Endothelial cell of umbilical vein (primary cell): ENCODE measurements at regions not wholly inside any gene's neighbourhood (a gene's known extent, or its start where the extent isn't known, plus 50 kb on each side); places are given as distances from the start of the nearest gene placed in this dataset.

Source experiments
- BruUV-seq: library from RNA; stranded (reverse); fragments of 400-500 nt; replicated peaks from 2 replicates; lab custom pipeline; 2021; lab: Mats Ljungman, UMichigan
- CTCF ChIA-PET: fragments of 300-600, 350-600 bp; sonication (Branson Sonifier 250); formaldehyde crosslinking; loops from one replicate; lab custom pipeline; 2021; ENCODE audit warnings: antibody characterized with exemption, inconsistent platforms; lab: Charles Lee
- POLR2A ChIA-PET: fragments of 300-600, 350-600 bp; sonication (Branson Sonifier 250); formaldehyde crosslinking; loops from one replicate; lab custom pipeline; 2021; ENCODE audit warnings: antibody characterized with exemption, inconsistent platforms; lab: Charles Lee
- DNase-seq: peaks from one replicate; pipeline ENCODE4 v3.0.0-alpha.2; 2011; ENCODE audit warnings: low read depth, low spot score
- FAIRE-seq: peaks from 2 replicates; lab custom pipeline; 2011; peaks lifted over from hg19 to GRCh38; lab: Jason Lieb, UNC
- H2AFZ ChIP-seq: 2 replicates; pipeline ENCODE4 v1.6.0; 2012; ENCODE audit warnings: low read depth, low read length, control low read depth, inconsistent platforms
- H3K27ac ChIP-seq: 2 replicates; pipeline ENCODE4 v1.5.1; 2011; ENCODE audit warnings: low read depth, mild to moderate bottlenecking, control low read depth, low read length, moderate library complexity; ENCODE audit not compliant: insufficient read depth
- H3K27me3 ChIP-seq, 2 experiments: 2 replicates each; pipeline versions ENCODE4 v1.6.0 to v1.6.1; 2011; ENCODE audit warnings: low read length in 2 of 2, mixed read lengths in 1 of 2; ENCODE audit not compliant: control insufficient read depth in 2 of 2, insufficient read depth in 2 of 2
- H3K36me3 ChIP-seq, 2 experiments: 2 replicates in 1 of 2; 3 replicates in 1 of 2; pipeline ENCODE4 v1.5.1; 2011; ENCODE audit warnings: low read length in 2 of 2, mild to moderate bottlenecking in 1 of 2, moderate library complexity in 1 of 2; ENCODE audit not compliant: control insufficient read depth in 2 of 2, insufficient read depth in 2 of 2; ENCODE audit errors: extremely low read depth in 1 of 2
- H3K4me1 ChIP-seq: 3 replicates; pipeline ENCODE4 v1.5.1; 2011; ENCODE audit warnings: mild to moderate bottlenecking, low read length; ENCODE audit not compliant: control insufficient read depth, insufficient read depth; ENCODE audit errors: extremely low read depth
- H3K4me2 ChIP-seq: 2 replicates; pipeline ENCODE4 v1.6.1; 2011; ENCODE audit warnings: low read length, control low read depth, mixed read lengths; ENCODE audit not compliant: insufficient read depth
- H3K4me3 ChIP-seq, 3 experiments: fragments of 200-600 bp in 1 of 3; sonication (generic), shearing (Covaris generic) in 1 of 3; replicated peaks in 1 of 3; 2 replicates each; pipeline ENCODE4 v1.5.1; 2011 to 2016; ENCODE audit warnings: control low read depth in 3 of 3, low read length in 3 of 3, mild to moderate bottlenecking in 2 of 3, inconsistent platforms in 1 of 3, low read depth in 1 of 3, moderate library complexity in 1 of 3; ENCODE audit not compliant: insufficient read depth in 1 of 3
- H3K79me2 ChIP-seq: 2 replicates; pipeline ENCODE4 v1.6.0; 2012; ENCODE audit warnings: low read length, inconsistent platforms; ENCODE audit not compliant: control insufficient read depth, insufficient read depth
- H3K9ac ChIP-seq: replicated peaks from 2 replicates; pipeline ENCODE3; 2011; ENCODE audit warnings: low read length, control low read depth; ENCODE audit not compliant: insufficient read depth; ENCODE audit errors: extremely low read depth
- H3K9me1 ChIP-seq: replicated peaks from 3 replicates; pipeline ENCODE4 v1.6.0; 2011; ENCODE audit warnings: mild to moderate bottlenecking, low read length; ENCODE audit not compliant: control insufficient read depth, insufficient read depth; ENCODE audit errors: extremely low read depth
- H3K9me3 ChIP-seq: replicated peaks from 2 replicates; pipeline ENCODE4 v1.5.1; 2012; ENCODE audit warnings: low read length, inconsistent platforms; ENCODE audit not compliant: control insufficient read depth, insufficient read depth
- H4K20me1 ChIP-seq: replicated peaks from 2 replicates; pipeline ENCODE3; 2011; ENCODE audit warnings: mild to moderate bottlenecking, low read length; ENCODE audit not compliant: control insufficient read depth, insufficient read depth; ENCODE audit errors: extremely low read depth
- FOS ChIP-seq: IDR thresholded peaks from 2 replicates; pipeline ENCODE4 v1.6.1; 2011; ENCODE audit warnings: mild to moderate bottlenecking, low read length, moderate library complexity, borderline replicate concordance; ENCODE audit not compliant: insufficient read depth
- MYC ChIP-seq: IDR thresholded peaks from one replicate; pipeline ENCODE4 v1.6.1; 2011; ENCODE audit warnings: mild to moderate bottlenecking, low read depth, low read length
- dilution Hi-C: fragments of 300-500 bp; cut with MboI; formaldehyde crosslinking; loops from one replicate; pipeline ENCODE4 v1.15.0; 2019; ENCODE audit warnings: low sequenced_read_pairs; ENCODE audit not compliant: extremely low pct_ligation_motif_present
- intact Hi-C: fragments of 100-400 bp; cut with micrococcal nuclease; formaldehyde crosslinking; loops from one replicate; pipeline ENCODE4 v1.10.0; 2022
- TF ChIP-seq, protein P1 (sequence below): IDR thresholded peaks from 2 replicates; pipeline ENCODE4 v1.6.1; 2011; ENCODE audit not compliant: insufficient read depth, insufficient read length
- TF ChIP-seq, protein P2 (sequence below), 2 donors: IDR thresholded peaks; 1 replicate in 1 of 2; 2 replicates in 1 of 2; pipeline ENCODE4 v1.5.1; 2011; ENCODE audit warnings: low read length in 2 of 2, mild to moderate bottlenecking in 2 of 2, moderate library complexity in 2 of 2, control low read depth in 1 of 2, inconsistent platforms in 1 of 2, low read depth in 1 of 2; ENCODE audit not compliant: insufficient read depth in 1 of 2; ENCODE audit errors: extremely low read depth in 1 of 2

DNA sequence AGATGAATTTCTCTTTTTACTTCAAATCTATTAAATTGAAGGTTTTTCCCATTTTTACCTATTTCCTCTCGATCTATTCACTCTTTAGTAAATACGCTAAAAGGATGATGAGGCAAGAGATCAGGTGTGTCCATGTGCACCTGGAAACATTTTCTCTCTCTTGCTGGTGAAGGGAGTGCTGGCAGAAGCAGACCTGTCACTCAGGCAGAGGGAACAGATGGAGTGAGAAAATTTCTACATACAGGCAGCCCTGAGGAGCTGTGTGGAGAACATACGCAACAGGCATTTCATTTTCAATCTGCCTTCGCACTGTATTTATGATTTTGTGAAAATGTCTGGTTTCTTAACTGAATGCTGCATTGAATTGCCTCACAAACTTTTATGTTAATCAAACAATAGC lies 249.5 kb downstream of the GPM6A start:
- Histone ChIP-seq H3K36me3 (no peaks in the 10 kb centered on the region), H3K4me2 (no peak overlapping the region), H3K9ac (no peak overlapping the region), H3K27me3 (no peaks in the 10 kb centered on the region), H3K4me3 (no peak overlapping the region), H4K20me1 (no peaks in the 10 kb centered on the region), H3K9me3 (no peaks in the 10 kb centered on the region), H3K79me2 (no peaks in the 10 kb centered on the region), H3K9me1 (no peaks in the 10 kb centered on the region), H3K4me1 (no peaks in the 10 kb centered on the region), H3K27ac (no peak overlapping the region), H2AFZ (no peak overlapping the region)
- TF ChIP-seq, protein P1, sequence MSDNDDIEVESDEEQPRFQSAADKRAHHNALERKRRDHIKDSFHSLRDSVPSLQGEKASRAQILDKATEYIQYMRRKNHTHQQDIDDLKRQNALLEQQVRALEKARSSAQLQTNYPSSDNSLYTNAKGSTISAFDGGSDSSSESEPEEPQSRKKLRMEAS = no peak
- TF ChIP-seq FOS (no peak), MYC (no peak)
- TF ChIP-seq, protein P2, sequence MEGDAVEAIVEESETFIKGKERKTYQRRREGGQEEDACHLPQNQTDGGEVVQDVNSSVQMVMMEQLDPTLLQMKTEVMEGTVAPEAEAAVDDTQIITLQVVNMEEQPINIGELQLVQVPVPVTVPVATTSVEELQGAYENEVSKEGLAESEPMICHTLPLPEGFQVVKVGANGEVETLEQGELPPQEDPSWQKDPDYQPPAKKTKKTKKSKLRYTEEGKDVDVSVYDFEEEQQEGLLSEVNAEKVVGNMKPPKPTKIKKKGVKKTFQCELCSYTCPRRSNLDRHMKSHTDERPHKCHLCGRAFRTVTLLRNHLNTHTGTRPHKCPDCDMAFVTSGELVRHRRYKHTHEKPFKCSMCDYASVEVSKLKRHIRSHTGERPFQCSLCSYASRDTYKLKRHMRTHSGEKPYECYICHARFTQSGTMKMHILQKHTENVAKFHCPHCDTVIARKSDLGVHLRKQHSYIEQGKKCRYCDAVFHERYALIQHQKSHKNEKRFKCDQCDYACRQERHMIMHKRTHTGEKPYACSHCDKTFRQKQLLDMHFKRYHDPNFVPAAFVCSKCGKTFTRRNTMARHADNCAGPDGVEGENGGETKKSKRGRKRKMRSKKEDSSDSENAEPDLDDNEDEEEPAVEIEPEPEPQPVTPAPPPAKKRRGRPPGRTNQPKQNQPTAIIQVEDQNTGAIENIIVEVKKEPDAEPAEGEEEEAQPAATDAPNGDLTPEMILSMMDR (IDR thresholded peaks at IDR 0.05; ENCODE audit: extremely low read depth in 1 of 2, insufficient read depth in 1 of 2, low read depth in 1 of 2, low read length in 2 of 2) = no peak
- no TSS peak for BruUV-seq
- POLR2A ChIA-PET = no interaction called here
- DNase-seq (no peak), FAIRE-seq (no peak)
- intact Hi-C loops (no loop called here), dilution Hi-C loops (no loop called here)
- CTCF ChIA-PET = no interaction called here
